SU-DHL-6 (cell line): ENCODE measurements at regions not wholly inside any gene's neighbourhood (a gene's known extent, or its start where the extent isn't known, plus 50 kb on each side); places are given as distances from the start of the nearest gene placed in this dataset.

Source experiments
- CTCF ChIP-seq: fragments of 200-600 bp; sonication (generic); IDR thresholded peaks from one replicate; pipeline ENCODE4 v1.5.1; 2017; ENCODE audit warnings: antibody characterized with exemption, mild to moderate bottlenecking, low read length, moderate library complexity; ENCODE audit not compliant: insufficient read depth, poor library complexity, severe bottlenecking
- EZH2phosphoT487 ChIP-seq: fragments of 200-600 bp; sonication (generic), shearing (Covaris generic); conservative IDR thresholded peaks from 2 replicates; pipeline ENCODE4 v1.6.1; 2018; ENCODE audit warnings: mild to moderate bottlenecking, antibody characterized with exemption, low read length, moderate library complexity, mixed read lengths

- TF ChIP-seq CTCF = no peak
- no peak for TF ChIP-seq EZH2phosphoT487
These were observed 208.6 kb downstream of the SLC38A4 start for GRCh38 chr12:46617167-46617566.
